ENCODE measurements at regions not wholly inside any gene's neighbourhood (a gene's known extent, or its start where the extent isn't known, plus 50 kb on each side); places are given as distances from the start of the nearest gene placed in this dataset.

- no peak for DNase-seq (ENCODE audit: low read depth in 4 of 4, low spot score in 3 of 4)
These were observed 373.8 kb downstream of the ETV1 start for GRCh38 chr7:13615679-13616078.

- no peak for DNase-seq (ENCODE audit: low read depth in 4 of 4, low spot score in 3 of 4)
These were observed 362.0 kb downstream of the ETV1 start for GRCh38 chr7:13627455-13627854.

DNA sequence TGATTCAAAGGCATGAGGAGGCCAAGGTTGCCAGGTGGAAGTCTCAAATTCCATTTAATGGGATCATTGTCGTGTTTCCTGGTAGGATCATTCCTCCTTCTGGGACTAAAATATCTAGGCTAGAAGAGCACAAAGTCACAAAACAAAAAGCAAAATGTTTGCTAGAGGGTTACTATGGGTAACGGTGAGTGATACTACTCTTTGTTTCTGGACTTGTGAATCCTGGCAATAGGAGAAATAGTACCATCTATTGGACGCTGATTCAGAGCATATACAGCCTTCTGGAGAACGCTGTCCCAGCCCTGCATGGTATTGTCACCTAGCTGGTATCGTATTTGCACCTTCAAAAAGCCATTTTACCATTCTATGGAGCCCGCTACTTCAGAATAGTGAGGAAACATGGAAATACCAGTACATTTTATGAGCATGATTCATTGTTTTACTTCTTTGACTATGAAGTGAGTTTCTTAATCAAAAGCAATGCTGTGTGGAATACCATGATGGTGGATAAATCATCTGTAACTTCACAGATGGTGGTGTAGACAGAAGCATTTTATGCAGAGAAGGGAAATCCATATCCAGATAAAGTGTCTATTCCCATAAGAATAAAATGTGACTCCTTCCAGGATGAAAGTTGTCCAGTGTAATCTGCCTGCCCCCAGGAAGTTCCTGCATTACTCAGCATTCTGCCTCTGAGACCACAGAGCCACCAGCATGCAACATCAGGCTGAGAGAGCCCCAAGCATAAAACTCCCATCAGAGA lies 361.0 kb downstream of the ETV1 start:
- DNase-seq (ENCODE audit: low read depth in 4 of 4, low spot score in 3 of 4), result no peak

- peak; percentile 4 to 12 (median 8) for DNase-seq (ENCODE audit: low read depth in 4 of 4, low spot score in 3 of 4)
These were observed 358.0 kb downstream of the ETV1 start for GRCh38 chr7:13631207-13632049.

- DNase-seq (ENCODE audit: low read depth in 4 of 4, low spot score in 3 of 4), result no peak
These were observed 355.6 kb downstream of the ETV1 start for GRCh38 chr7:13633857-13634256.

DNA sequence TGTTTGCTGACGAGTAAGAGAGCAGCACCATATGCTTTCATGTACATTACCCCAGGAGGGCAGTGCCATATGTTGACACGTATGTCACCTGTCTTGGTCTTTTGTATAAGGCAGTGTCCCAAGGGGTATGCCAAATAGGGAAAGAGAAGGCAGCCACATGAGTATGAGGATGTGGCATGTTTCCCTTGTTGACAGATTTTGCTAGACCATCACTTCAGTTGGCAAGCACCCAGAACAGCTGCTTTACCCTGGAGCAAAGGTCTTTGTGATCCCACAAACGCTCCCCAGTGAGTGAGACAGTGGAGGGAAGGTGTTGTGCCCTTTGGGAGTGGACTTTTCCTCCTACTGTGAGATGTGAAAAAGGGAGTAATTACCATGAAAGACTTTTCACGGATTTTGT lies 350.1 kb downstream of the ETV1 start:
- no peak for DNase-seq (ENCODE audit: low read depth in 4 of 4, low spot score in 3 of 4)

GRCh38 chr7:13641714-13642113 lies 347.8 kb downstream of the ETV1 start:
- DNase-seq (ENCODE audit: low read depth in 4 of 4, low spot score in 3 of 4), result peak; percentile 14 to 40 (median 29)

DNA sequence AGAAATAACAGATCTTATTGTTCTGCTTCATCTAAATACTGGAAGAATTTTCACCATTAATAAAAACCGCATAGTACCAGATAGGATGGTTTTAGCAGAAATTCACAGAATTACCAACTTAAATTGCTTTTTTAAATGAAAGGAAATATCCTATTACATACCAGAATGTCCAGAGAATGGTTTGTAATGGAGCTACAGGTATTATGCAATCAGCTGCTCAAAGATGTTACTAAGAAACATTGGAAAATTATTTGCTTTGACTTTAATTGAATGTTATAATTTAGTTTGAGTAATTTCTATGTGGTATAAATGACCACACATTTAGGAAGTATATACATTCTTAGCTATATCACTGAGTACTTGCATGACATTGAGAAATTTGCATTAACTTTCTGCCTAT lies 338.3 kb downstream of the ETV1 start:
- DNase-seq (ENCODE audit: low read depth in 4 of 4, low spot score in 3 of 4), result no peak

- no peak for DNase-seq (ENCODE audit: low read depth in 4 of 4, low spot score in 3 of 4)
These were observed 333.1 kb downstream of the ETV1 start for GRCh38 chr7:13656330-13656729.

GRCh38 chr7:13673290-13673689 lies 316.2 kb downstream of the ETV1 start:
- DNase-seq (ENCODE audit: low read depth in 4 of 4, low spot score in 3 of 4), result no peak

GRCh38 chr7:13682626-13683025 lies 306.8 kb downstream of the ETV1 start:
- no peak for DNase-seq (ENCODE audit: low read depth in 4 of 4, low spot score in 3 of 4)

DNA sequence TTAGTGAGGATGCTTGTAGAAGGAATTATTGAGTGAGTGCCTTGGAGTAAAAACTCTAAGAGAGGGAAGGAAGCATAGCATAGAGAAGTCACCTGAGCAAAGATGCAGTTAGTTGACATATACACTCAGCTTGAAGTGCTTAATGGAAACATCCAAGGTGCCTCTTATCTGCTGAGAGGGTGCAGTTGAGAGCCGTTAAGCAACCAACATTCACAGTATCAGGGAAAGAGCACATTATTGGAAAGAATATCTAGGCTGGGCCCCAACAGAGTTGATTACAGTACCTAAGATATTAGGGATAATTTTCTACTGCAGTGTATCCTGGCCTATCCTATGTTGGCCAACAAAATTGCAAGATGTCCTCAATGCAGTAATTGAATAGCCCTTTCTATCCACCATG lies 302.0 kb downstream of the ETV1 start:
- DNase-seq (ENCODE audit: low read depth in 4 of 4, low spot score in 3 of 4), result no peak

GRCh38 chr7:13692548-13692947 lies 296.9 kb downstream of the ETV1 start:
- DNase-seq (ENCODE audit: low read depth in 4 of 4, low spot score in 3 of 4), result no peak

DNA sequence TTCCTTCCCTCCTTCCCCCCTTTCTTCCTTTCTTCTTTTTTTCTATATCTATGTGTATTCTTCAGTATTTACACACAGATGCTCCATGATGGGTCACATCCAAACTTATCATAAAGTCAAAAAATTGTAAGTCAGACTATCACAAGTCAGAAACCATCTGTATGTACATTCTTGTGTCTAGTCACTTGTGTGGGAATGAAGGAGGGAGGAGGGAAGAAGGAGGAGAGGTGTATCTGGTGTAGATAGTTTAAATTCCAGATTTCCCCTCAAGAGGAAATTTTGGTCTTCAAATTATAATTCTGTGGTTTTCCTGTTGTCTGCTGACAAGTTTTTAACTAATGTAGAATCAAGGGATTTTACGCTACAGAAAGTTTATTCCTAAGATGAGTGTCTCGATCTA lies 287.2 kb downstream of the ETV1 start:
- no peak for DNase-seq (ENCODE audit: low read depth in 4 of 4, low spot score in 3 of 4)

- no peak for DNase-seq (ENCODE audit: low read depth in 4 of 4, low spot score in 3 of 4)
These were observed 280.8 kb downstream of the ETV1 start for GRCh38 chr7:13708670-13709069.

- no peak for DNase-seq (ENCODE audit: low read depth in 4 of 4, low spot score in 3 of 4)
These were observed 276.4 kb downstream of the ETV1 start for GRCh38 chr7:13713092-13713491.

DNA sequence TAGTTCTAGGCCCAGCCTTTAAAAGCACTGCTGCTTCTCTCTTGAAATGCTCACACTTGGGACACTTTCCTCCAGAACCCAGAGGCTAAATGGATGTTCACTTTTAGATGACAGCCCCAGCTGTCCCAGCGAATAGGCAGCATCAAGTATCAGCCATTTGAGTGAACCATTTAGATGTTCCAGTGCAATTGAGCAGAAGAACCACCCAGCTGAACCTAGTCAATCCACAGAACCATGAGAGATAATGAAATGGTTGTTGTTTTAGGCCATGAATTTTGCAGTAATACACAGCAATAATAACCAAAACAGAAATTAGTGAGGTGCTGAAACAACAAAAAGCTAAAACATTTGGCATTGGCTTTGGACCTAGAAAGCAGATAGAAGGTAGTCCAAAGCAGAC lies 273.9 kb downstream of the ETV1 start:
- DNase-seq (ENCODE audit: low read depth in 4 of 4, low spot score in 3 of 4), result no peak

DNA sequence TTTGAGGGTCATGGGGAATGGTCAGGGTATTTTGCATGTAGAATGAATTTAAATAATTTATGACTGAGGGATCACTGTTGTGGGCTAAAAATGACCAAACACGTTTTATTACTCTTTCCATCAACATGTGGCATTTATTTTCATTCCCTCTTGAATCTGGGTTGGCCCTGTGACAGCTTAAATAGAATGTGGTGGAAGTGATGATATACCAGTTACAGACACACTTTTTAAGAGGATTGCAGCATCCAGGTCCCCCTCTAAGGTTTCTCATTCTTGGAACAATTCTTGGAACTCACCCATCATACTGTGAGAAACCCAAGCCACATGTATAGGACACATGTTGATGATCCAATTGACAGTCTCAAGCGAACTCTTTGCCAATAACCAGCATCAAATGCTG lies 272.4 kb downstream of the ETV1 start:
- no peak for DNase-seq (ENCODE audit: low read depth in 4 of 4, low spot score in 3 of 4)

DNA sequence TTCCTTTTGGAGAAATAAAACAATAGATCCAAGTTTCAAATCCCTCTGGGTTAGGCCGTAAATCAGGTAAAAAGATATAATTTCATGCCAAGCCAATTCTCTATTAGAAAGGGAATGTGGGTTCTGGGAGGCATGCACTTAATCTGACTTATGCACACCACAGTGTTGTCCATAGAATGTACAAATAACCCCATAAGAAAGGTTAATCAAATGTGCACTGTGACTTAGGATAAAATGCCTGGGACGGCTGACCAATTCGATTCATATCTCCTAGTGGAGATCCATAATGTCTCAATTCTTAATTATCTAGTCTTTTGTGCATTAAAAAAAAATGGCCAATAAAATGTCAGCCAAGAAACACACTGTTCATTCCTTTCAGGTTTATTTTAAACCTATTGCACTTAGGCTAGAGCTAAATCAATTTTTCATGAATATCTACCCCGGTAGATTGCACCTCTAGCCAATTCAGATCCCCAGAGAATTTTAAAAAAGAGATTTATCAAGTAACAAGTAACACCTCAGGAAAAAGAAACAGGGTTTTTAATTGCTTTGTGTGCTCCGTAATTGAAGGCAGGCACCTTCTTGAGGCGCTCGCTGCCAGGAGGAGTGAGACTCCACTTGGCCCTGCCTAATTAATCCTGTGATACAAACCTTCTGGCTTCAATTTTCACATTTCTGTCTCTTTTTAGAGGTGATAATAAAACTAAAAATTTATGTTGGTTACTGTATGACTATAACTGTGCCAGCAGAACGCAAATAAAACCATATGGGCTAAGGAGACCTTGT lies 265.1 kb downstream of the ETV1 start:
- no peak for DNase-seq (ENCODE audit: low read depth in 4 of 4, low spot score in 3 of 4)

- DNase-seq (ENCODE audit: low read depth in 4 of 4, low spot score in 3 of 4), result no peak
These were observed 264.4 kb downstream of the ETV1 start for GRCh38 chr7:13724977-13725566.

- no peak for DNase-seq (ENCODE audit: low read depth in 4 of 4, low spot score in 3 of 4)
These were observed 263.9 kb downstream of the ETV1 start for GRCh38 chr7:13725591-13725990.
